ENCODE measurements at regions not wholly inside any gene's neighbourhood (a gene's known extent, or its start where the extent isn't known, plus 50 kb on each side); places are given as distances from the start of the nearest gene placed in this dataset.
A peak's percentile ranks its signal among the peaks of the same experiment; 100 is the strongest.

- no peaks in the 10 kb centered on the region for H3K36me3 ChIP-seq (ENCODE audit: control insufficient read depth, low read depth, low read length)
- no peak overlapping the region for H3K4me3 ChIP-seq (ENCODE audit: low read length)
- H3K9me3 ChIP-seq (ENCODE audit: control insufficient read depth, low read depth, low read length) = no peaks in the 10 kb centered on the region
- H3K27ac ChIP-seq (ENCODE audit: low read length) = no peak overlapping the region
- no peaks in the 10 kb centered on the region for H3K27me3 ChIP-seq (ENCODE audit: control insufficient read depth, insufficient read depth, low read length)
- peaks cover 13% of the 10 kb centered on the region for H3K4me1 ChIP-seq (ENCODE audit: control insufficient read depth, low read depth, low read length)
- no peak overlapping the region for H3K9ac ChIP-seq (ENCODE audit: low read length)
These were observed 474.8 kb downstream of the PCDH10 start for GRCh38 chr4:133623847-133624246.

DNA sequence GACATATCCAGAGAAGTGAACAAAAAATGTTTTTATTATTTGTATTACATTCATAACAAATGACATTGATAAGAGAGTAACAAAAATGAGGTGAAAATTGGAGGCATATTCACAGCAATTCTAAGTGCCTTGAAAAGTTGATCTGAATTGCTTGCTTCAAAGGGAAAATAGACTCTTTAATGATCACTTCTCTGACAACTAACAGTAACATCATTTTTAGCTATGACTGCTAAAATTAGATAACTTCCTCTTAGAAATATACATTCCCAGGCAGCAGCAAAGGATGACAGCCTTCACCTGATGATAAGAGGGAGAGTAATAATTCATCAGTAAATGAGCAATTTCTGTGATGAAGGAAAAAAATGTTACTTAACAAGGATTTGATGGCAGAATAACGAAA is 472.5 kb downstream of the PCDH10 start:
- H3K27me3 ChIP-seq (ENCODE audit: control insufficient read depth, insufficient read depth, low read length) = no peaks in the 10 kb centered on the region
- H3K27ac ChIP-seq (ENCODE audit: low read length) = no peak overlapping the region
- H3K36me3 ChIP-seq (ENCODE audit: control insufficient read depth, low read depth, low read length) = no peaks in the 10 kb centered on the region
- no peak overlapping the region for H3K4me3 ChIP-seq (ENCODE audit: low read length)
- peaks cover 13% of the 10 kb centered on the region for H3K4me1 ChIP-seq (ENCODE audit: control insufficient read depth, low read depth, low read length)
- H3K9me3 ChIP-seq (ENCODE audit: control insufficient read depth, low read depth, low read length) = no peaks in the 10 kb centered on the region
- H3K9ac ChIP-seq (ENCODE audit: low read length) = no peak overlapping the region

DNA sequence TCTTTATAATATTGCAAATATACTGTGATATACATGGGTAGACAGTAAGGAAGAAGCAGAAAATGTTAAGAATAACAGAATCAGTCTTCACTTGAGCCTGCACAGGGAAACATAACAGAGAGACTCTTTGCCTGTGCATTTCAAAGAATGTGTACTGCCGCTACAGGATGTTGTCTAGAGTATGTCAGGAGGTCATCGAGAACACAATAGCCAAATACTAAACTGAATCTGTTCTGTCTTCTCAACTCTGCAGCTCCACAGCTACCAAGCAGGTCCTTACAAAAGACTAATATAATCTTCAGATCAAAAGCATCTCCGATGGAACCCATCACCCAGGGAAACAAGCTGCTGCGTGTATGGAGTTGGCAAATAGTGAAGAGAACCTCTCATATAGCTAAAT is 471.5 kb downstream of the PCDH10 start:
- H3K9me3 ChIP-seq (ENCODE audit: control insufficient read depth, low read depth, low read length) = no peaks in the 10 kb centered on the region
- H3K9ac ChIP-seq (ENCODE audit: low read length) = no peak overlapping the region
- no peaks in the 10 kb centered on the region for H3K36me3 ChIP-seq (ENCODE audit: control insufficient read depth, low read depth, low read length)
- no peaks in the 10 kb centered on the region for H3K27me3 ChIP-seq (ENCODE audit: control insufficient read depth, insufficient read depth, low read length)
- no peak overlapping the region for H3K4me3 ChIP-seq (ENCODE audit: low read length)
- peaks cover 13% of the 10 kb centered on the region for H3K4me1 ChIP-seq (ENCODE audit: control insufficient read depth, low read depth, low read length)
- H3K27ac ChIP-seq (ENCODE audit: low read length) = no peak overlapping the region

- Histone ChIP-seq H3K9me3 (ENCODE audit: control insufficient read depth, low read depth, low read length) (no peaks in the 10 kb centered on the region), H3K27me3 (ENCODE audit: control insufficient read depth, insufficient read depth, low read length) (no peaks in the 10 kb centered on the region), H3K27ac (ENCODE audit: low read length) (no peak overlapping the region), H3K4me1 (ENCODE audit: control insufficient read depth, low read depth, low read length) (peaks cover 2% of the 10 kb centered on the region), H3K4me3 (ENCODE audit: low read length) (no peak overlapping the region), H3K36me3 (ENCODE audit: control insufficient read depth, low read depth, low read length) (no peaks in the 10 kb centered on the region), H3K9ac (ENCODE audit: low read length) (no peak overlapping the region)
These were observed 469.9 kb downstream of the PCDH10 start for GRCh38 chr4:133618963-133619362.

GRCh38 chr4:133600008-133600407 is 450.9 kb downstream of the PCDH10 start:
- Histone ChIP-seq H3K9ac (ENCODE audit: low read length) (no peak overlapping the region), H3K27me3 (ENCODE audit: control insufficient read depth, insufficient read depth, low read length) (no peaks in the 10 kb centered on the region), H3K4me3 (ENCODE audit: low read length) (no peak overlapping the region), H3K4me1 (ENCODE audit: control insufficient read depth, low read depth, low read length) (peaks cover 9% of the 10 kb centered on the region), H3K9me3 (ENCODE audit: control insufficient read depth, low read depth, low read length) (no peaks in the 10 kb centered on the region), H3K36me3 (ENCODE audit: control insufficient read depth, low read depth, low read length) (no peaks in the 10 kb centered on the region), H3K27ac (ENCODE audit: low read length) (no peak overlapping the region)

GRCh38 chr4:133598779-133599178 is 449.7 kb downstream of the PCDH10 start:
- Histone ChIP-seq H3K4me3 (ENCODE audit: low read length) (no peak overlapping the region), H3K9ac (ENCODE audit: low read length) (no peak overlapping the region), H3K27me3 (ENCODE audit: control insufficient read depth, insufficient read depth, low read length) (no peaks in the 10 kb centered on the region), H3K4me1 (ENCODE audit: control insufficient read depth, low read depth, low read length) (peaks cover 21% of the 10 kb centered on the region), H3K27ac (ENCODE audit: low read length) (no peak overlapping the region), H3K36me3 (ENCODE audit: control insufficient read depth, low read depth, low read length) (no peaks in the 10 kb centered on the region), H3K9me3 (ENCODE audit: control insufficient read depth, low read depth, low read length) (no peaks in the 10 kb centered on the region)

GRCh38 chr4:133597251-133597650 is 448.2 kb downstream of the PCDH10 start:
- no peak overlapping the region for H3K4me3 ChIP-seq (ENCODE audit: low read length)
- H3K27ac ChIP-seq (ENCODE audit: low read length) = no peak overlapping the region
- no peak overlapping the region for H3K9ac ChIP-seq (ENCODE audit: low read length)
- H3K36me3 ChIP-seq (ENCODE audit: control insufficient read depth, low read depth, low read length) = no peaks in the 10 kb centered on the region
- H3K27me3 ChIP-seq (ENCODE audit: control insufficient read depth, insufficient read depth, low read length) = no peaks in the 10 kb centered on the region
- H3K4me1 ChIP-seq (ENCODE audit: control insufficient read depth, low read depth, low read length) = peaks cover 34% of the 10 kb centered on the region
- H3K9me3 ChIP-seq (ENCODE audit: control insufficient read depth, low read depth, low read length) = no peaks in the 10 kb centered on the region

DNA sequence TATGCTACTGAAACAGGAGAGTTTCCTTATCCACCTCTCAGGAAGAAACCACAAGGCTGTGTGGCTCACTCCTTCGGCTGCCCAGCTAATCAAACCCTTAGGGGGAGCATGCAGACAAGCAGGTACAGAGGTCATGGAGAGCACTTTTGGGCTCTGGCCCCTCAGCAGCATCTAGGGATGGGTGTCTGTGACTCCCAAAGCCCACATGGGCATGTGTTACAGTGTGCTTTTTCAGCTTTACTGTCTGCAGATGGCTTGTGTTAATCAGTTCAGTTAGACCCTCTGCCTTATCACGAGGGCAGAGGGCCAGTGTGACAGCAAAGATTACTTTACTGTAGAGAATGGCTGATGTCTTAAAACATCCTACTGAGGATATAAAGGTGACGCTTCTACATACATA is 447.4 kb downstream of the PCDH10 start:
- Histone ChIP-seq H3K4me1 (ENCODE audit: control insufficient read depth, low read depth, low read length) (peaks cover 40% of the 10 kb centered on the region), H3K9me3 (ENCODE audit: control insufficient read depth, low read depth, low read length) (no peaks in the 10 kb centered on the region), H3K9ac (ENCODE audit: low read length) (no peak overlapping the region), H3K4me3 (ENCODE audit: low read length) (no peak overlapping the region), H3K27me3 (ENCODE audit: control insufficient read depth, insufficient read depth, low read length) (no peaks in the 10 kb centered on the region), H3K27ac (ENCODE audit: low read length) (no peak overlapping the region), H3K36me3 (ENCODE audit: control insufficient read depth, low read depth, low read length) (no peaks in the 10 kb centered on the region)

DNA sequence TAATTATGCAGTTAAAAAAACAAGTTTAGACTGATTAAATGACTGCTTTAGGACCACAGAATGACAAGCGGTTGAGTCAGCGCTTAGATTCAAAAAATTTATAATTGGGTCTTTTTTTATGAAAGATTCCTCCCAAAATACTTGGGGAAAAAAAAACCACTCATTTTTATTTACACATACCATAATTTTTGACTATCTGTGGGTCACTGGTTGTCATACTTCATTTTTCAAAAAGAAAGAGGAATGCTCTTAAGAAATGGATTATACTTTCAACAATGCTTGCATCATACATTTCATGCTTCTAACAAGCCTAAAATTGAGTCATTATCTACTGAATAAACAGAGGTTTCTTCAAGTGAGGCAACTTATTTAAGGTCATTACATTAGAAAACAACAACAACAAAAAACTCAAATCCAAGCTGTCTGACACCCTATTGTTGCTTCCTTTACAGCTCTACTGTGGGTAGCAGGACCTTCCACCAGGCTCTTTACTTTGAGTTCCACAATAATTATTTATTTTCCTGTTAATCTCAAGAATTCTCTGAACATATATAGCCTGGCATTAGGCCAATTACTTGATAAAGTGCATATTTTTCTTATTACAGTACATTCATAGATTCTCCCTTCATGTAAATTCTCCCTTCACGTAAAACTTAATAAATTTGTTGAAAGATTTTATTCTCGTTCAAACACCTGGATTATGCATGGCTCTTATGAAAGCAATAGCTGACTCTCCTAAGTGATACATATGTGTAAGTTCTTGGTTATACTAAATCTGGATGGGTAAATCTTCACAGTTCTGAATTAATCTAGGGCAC is 445.5 kb downstream of the PCDH10 start:
- Histone ChIP-seq H3K27me3 (ENCODE audit: control insufficient read depth, insufficient read depth, low read length) (no peaks in the 10 kb centered on the region), H3K9me3 (ENCODE audit: control insufficient read depth, low read depth, low read length) (no peaks in the 10 kb centered on the region), H3K27ac (ENCODE audit: low read length) (peak overlapping the region; percentile 77), H3K4me1 (ENCODE audit: control insufficient read depth, low read depth, low read length) (peaks cover 40% of the 10 kb centered on the region), H3K9ac (ENCODE audit: low read length) (peak overlapping the region; percentile 43), H3K4me3 (ENCODE audit: low read length) (peak overlapping the region; percentile 35), H3K36me3 (ENCODE audit: control insufficient read depth, low read depth, low read length) (no peaks in the 10 kb centered on the region)

DNA sequence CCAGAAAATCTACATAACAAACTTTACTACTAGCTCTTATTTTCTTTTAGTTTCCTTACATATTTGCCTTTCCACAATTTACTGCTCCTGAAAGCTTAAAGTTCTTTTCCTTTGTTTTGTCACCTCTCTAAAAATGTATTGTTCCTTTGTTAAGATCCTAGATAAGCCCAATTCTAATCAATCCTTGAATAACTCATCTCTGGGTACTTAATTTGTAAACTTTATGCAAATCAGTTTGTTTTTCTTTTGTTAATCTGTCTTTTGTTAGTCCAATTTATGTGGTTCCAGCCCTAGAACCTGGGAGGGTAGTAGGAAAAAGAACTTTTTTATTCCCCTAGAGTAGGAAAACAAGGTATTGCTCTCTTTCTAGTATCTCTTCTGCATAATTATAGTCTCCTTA is 444.7 kb downstream of the PCDH10 start:
- H3K4me3 ChIP-seq (ENCODE audit: low read length) = peak overlapping the region; percentile 35
- H3K36me3 ChIP-seq (ENCODE audit: control insufficient read depth, low read depth, low read length) = no peaks in the 10 kb centered on the region
- no peaks in the 10 kb centered on the region for H3K9me3 ChIP-seq (ENCODE audit: control insufficient read depth, low read depth, low read length)
- peak overlapping the region; percentile 77 for H3K27ac ChIP-seq (ENCODE audit: low read length)
- peaks cover 40% of the 10 kb centered on the region for H3K4me1 ChIP-seq (ENCODE audit: control insufficient read depth, low read depth, low read length)
- H3K27me3 ChIP-seq (ENCODE audit: control insufficient read depth, insufficient read depth, low read length) = no peaks in the 10 kb centered on the region
- H3K9ac ChIP-seq (ENCODE audit: low read length) = peak overlapping the region; percentile 43

GRCh38 chr4:133592591-133592990 is 443.5 kb downstream of the PCDH10 start:
- H3K9me3 ChIP-seq (ENCODE audit: control insufficient read depth, low read depth, low read length) = no peaks in the 10 kb centered on the region
- peaks cover 38% of the 10 kb centered on the region for H3K4me1 ChIP-seq (ENCODE audit: control insufficient read depth, low read depth, low read length)
- no peaks in the 10 kb centered on the region for H3K27me3 ChIP-seq (ENCODE audit: control insufficient read depth, insufficient read depth, low read length)
- no peak overlapping the region for H3K4me3 ChIP-seq (ENCODE audit: low read length)
- H3K27ac ChIP-seq (ENCODE audit: low read length) = no peak overlapping the region
- H3K9ac ChIP-seq (ENCODE audit: low read length) = no peak overlapping the region
- no peaks in the 10 kb centered on the region for H3K36me3 ChIP-seq (ENCODE audit: control insufficient read depth, low read depth, low read length)

GRCh38 chr4:133592106-133592505 is 443.0 kb downstream of the PCDH10 start:
- no peak overlapping the region for H3K4me3 ChIP-seq (ENCODE audit: low read length)
- peaks cover 36% of the 10 kb centered on the region for H3K4me1 ChIP-seq (ENCODE audit: control insufficient read depth, low read depth, low read length)
- no peaks in the 10 kb centered on the region for H3K27me3 ChIP-seq (ENCODE audit: control insufficient read depth, insufficient read depth, low read length)
- H3K9ac ChIP-seq (ENCODE audit: low read length) = no peak overlapping the region
- no peaks in the 10 kb centered on the region for H3K36me3 ChIP-seq (ENCODE audit: control insufficient read depth, low read depth, low read length)
- H3K9me3 ChIP-seq (ENCODE audit: control insufficient read depth, low read depth, low read length) = no peaks in the 10 kb centered on the region
- H3K27ac ChIP-seq (ENCODE audit: low read length) = no peak overlapping the region

Data from iPS-18a (cell line).